ENCODE measurements at regions not wholly inside any gene's neighbourhood (a gene's known extent, or its start where the extent isn't known, plus 50 kb on each side); places are given as distances from the start of the nearest gene placed in this dataset.

DNA sequence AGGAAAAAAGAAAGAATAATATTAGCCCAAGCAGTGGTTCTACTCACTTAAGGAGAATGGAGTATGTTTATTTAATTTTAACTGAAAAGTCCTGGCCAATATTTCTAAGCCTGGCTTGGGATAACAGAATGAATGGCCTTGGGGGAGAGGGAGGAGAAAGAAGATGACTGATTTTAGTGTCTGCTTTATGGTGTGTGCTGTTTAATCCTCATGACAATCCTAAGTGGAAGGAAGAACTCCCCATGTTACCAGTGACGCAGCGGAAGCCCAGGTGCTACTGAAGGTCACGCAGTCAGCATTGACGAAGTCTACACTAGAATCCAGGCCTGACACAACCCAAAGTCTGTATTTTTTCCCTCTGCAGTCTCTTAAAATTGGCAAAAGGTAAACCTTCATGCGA, 50.5 kb downstream of the PALM2AKAP2 start:
- no peak for DNase-seq

DNA sequence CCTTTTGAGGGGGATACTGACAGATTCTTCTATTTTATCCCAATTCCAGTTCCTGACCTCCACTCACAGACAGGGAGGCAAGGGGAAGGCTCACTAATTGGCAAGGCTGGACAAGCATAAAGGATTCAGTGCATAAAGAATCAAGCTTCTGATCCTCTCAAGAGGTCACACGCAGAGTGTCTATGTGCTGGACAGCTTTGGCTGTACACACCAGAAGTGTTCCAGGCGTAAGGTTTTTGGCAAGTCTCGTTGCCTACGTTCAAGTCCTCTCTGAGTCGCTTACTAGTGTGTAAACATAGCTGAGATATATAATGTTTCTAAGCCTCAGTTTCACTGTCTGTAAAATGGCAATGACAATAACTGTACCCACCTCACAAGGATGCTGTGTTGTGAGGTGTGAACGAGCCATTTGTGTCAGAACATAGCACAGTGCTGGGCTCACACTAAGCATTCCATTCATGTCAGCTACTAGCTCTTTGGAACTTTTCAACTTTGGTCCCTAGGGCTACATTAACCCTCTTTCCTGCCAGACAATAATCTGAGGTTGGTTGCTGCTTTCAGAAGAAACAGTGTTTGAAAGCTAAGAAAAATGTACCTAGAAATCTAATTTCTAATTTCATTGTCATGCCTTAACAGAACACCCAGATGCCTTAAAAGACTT, 52.1 kb downstream of the PALM2AKAP2 start:
- no peak for DNase-seq

DNA sequence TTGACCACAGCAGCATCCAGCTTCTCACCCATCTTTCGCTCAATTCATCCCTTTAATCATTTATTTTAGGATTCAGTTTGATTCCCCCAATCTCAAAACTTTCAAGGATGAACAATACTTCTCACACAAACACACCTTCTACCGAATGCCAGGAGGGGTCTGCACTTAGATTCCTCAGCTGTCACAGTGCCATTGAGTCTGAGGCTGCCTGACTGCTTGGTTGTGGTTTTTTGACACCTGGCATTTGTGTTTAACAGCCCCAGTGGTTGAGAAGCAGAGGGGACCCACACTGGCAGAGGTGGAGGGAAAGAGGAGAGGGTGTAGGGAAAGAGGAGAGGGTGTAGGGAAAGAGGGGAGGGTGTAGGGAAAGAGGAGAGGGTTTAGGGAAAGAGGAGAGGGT, 54.9 kb downstream of the PALM2AKAP2 start:
- DNase-seq, result no peak

DNA sequence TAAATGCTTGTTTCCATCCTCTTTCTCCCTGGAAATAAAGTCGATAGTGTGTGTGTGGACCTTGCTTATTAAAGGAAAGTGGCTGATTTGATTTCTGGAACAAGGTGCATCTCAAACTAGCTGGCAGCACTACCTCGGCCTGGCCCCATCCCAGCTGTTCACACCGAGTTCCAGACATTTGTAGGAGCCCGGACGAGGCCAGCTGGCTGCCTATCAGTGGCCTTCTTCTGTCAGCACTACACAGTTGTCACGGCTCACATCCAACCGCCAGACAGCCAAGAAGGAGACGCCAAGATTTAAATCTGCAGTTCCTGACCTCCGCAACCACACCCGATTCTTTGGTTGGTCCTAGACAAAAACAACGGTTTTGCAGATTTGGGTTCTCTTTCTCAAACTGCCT, 63.6 kb downstream of the PALM2AKAP2 start:
- DNase-seq, result no peak

DNA sequence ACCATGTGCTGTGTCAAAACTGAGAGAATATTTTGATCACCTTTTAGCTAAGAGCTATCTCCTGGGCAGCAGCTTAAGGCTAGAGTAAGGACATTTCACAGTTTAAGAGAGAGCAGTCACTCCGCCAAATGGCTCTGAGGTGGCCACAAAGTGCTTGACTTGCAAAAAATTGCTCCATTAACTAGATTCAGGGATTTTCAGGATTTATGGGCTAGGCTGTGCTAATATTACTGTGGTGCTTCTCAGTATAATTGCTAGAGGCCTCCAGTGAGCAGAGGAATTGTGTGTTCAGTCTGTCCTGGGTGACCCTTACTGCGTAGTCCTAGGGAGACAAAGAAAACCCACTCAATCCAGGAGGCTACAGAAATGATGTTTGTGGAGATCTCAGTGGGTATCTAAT, 65.2 kb downstream of the PALM2AKAP2 start:
- DNase-seq, result no peak

DNA sequence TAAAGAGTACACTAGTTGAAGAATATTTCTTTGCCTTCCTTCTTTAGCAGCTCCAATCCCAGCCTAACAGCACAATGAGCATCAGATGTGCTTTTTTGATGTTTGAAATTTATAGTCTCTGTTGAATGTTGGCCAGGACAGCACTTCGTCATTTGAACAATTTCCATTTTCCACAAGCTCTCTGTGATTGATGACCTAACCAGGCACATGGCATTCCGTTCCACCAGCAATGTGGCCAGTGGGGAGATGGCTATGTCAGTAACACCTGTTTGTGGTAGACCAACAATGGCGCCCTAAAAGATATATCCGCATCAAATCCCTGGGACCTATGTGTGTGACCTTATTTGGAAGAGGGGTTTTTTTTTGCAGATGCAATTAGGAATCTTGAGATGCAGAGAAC, 66.8 kb downstream of the PALM2AKAP2 start:
- no peak for DNase-seq

DNA sequence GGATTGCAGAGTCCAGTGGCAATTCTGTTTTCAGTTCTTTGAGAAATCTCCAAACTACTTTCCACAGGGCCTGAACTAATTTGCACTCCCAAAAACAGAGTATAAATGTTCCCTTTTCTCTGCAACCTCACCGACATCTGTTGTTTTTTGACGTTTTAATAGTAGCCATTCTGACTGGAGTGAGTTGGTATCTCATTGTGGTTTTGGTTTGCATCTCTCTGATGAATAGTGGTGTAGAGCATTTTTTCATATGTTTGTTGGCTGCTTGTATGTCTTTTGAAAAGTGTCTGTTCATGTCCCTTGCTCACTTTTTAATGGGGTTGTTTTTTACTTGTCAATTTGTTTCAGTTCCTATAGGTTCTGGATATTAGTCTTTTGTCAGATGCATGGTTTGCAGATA, 72.6 kb downstream of the PALM2AKAP2 start:
- DNase-seq, result no peak

DNA sequence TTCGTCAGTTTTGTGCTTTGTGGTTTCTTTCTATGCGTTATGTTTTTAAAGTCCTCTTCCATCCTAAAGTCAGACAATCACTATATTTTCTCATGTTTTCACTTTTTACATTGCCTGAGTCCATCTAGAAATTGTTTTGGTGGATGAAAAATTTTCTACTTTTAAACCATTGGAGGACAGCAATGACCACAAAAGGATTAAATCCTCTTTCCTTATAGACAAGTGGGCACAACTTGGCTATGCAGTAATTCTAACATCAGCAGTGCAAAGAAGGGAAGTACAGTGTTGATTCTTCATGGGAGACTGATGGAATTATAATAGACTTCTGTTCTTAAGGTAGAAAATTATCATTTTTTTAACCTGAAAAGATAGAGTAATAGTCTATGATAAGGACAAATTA, 75.5 kb downstream of the PALM2AKAP2 start:
- no peak for DNase-seq

DNA sequence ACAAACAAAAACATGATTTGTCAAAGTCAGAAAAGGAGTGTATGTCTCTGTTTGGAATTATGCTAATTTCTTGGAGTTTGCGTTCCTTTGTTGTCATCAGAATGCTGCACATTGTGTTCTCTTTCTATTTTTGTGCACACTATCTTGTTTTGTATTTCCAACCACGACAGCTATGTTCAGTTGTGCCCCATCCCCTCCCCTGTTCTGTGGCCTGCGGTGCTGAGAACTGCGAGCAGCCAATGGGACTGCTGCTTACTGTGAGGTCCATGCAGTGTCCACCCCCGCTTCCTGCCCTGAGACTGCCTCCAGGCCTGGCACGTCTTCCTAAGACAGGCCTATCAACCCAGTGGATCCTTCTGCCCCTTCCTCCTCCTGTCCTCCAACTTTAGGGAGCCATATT, 76.8 kb downstream of the PALM2AKAP2 start:
- no peak for DNase-seq

DNA sequence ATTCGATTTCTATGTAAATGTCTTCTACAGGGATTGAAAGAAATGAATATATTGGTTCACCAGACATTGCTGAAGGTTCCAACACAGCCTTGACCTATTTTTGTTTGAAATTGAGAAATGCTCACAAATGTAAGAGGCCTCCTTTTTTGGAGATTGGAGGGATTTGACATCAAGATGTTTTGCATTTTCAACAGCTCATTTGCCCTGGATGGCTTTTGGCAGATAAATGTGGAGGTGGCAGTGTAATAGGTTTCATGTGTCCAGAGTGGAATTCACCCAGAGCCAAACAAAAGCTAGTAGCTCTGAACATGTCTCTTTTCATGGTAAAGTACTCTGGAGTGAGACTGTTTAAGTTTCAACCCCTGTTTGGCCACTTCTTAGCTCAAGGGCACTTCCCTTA, 77.3 kb downstream of the PALM2AKAP2 start:
- no peak for DNase-seq

DNA sequence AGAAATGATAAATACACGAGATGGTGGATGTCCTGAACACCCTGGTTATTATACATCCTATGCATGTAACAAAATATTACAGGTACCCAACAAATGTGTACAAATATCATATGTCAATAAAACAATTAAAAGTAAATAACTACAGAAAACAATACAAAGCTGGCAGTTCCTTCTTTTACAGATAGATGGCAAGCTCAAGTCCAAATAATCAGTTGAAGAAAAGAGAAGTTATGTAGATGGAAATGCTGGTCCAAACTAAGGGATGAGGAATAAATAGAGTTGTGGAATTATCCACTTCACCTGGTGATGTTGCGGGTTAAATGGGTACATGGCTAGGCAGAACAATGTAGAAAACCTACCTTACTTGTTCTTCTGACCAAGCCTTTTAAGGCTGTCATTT, 79.4 kb downstream of the PALM2AKAP2 start:
- no peak for DNase-seq

DNA sequence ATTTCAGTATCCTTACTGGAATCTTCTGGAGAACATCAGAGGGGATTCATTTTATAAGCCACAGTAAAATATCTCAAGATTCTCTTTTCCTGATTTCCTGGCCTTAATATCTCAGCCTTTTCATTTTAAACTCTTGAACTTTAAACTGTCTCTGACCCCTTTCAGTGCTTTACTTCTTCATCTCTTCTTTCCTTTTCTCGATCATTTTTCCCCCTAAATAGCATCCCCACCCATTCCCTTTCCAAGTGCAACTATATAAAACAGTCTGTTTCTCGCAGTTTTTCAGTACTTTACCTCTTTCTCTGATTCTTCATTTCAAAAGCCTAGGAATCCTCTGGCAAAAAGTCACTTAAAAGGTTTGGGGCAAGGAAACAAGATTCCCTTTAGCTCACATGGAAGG, 80.5 kb downstream of the PALM2AKAP2 start:
- DNase-seq, result no peak

DNA sequence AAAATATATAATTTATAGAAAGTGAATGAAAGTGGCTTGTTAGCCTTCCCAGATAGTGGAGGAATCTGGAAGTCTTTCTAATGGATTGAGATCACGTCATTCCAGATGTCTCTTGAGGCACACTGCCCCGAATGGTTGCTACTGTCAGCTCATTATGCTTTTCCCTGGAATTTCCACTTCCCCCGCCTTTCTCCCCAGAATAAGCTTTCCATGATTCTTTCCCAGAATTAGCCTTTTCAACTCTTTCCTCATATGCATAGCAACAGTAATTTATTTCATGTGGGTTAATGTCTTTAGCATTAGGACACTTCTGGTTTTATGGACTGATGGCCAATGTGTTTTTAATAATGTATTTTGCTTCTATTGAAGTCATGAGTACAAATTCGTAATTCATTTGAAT, 81.5 kb downstream of the PALM2AKAP2 start:
- DNase-seq, result no peak

DNA sequence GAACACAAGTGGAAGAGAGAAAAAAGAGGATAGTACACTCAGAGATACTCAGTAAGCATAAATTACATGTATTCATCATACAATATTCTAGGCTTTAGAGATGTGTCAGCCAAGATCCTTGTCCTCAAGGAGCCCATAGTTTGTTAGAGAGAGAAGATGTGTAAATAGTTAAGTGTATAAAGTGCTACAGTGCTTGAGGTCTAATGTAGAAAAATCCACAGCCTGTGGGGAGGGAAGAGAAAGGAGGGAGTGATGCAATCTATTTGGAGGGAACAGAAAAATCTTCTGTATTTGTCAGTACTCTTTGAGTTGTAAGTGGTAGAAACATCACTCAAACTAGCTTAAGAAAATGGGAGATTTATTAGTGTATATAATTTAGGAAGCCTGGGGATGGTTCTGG, 81.9 kb downstream of the PALM2AKAP2 start:
- DNase-seq, result no peak

DNA sequence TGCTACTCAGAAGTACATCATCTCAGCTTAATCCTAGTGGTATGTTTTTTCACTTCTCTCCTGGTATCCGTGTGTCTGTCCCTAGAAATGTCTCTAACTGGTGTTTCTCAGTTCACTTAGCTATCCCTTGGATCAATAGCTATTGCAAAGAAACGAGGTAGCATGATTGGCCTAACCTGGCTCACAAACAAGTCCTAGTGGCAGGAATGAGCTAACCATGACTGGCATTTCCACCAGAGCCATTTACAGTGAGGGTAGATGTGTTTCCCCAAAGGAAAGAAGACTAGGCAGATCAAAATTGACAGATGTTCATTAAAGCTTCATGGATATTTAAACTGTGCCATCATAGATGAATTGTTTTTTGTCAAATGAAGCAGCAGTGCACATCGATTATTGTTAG, 82.5 kb downstream of the PALM2AKAP2 start:
- DNase-seq, result no peak

DNA sequence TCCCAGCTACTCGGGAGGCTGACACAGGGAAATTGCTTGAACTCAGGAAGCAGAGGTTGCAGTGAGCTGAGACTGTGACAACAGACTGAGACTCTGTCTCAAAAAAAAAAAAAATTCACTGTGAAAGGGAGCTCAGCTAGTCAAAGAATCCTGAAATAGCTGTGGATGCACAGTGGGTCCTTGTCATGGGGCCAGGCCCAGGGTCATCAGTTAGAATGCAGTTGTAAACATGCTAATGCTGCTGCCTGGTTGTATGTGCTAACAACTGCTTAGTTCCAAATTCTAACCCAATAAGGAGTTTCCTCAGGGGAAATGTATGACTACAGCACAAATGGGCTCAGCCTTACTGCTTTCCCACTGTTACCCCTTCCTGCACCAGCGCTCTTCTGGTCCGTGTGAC, 84.0 kb downstream of the PALM2AKAP2 start:
- no peak for DNase-seq

DNA sequence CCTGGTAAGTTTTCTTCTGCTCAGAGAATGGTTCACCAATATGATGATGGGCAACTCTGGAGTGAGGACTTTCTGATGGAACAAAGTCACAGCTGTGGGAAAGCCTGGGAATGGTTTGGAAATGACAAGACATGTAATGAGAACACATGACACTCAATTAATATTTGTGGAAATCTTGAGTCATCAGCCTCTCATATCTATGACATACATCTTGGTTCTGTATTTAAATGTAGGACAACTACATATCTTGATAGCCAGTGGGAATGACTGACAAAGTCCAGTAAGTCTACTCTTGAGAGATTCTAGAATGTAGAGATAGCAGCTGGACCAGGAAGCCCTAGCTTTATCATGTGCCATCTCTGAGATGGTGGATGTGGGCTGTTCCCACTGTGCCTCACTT, 85.5 kb downstream of the PALM2AKAP2 start:
- DNase-seq, result no peak

DNA sequence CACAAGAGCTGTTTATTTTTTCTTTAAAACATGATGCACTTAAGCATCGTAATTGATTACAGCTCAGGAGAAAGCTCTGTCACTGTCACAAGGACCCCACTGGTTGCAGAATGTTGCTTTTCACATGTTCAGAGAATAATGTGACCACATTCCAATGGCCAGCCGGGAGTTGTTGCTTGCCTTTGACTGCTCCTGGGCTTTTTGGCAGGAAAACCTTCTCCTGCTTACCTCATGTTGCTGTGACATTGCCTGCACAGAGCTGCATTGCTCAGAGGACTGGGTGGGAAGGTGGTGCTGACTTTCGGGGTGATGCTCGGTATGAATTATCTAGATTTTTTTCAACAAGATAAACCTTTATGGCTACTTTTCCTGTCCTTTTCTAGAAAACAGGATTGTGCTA, 88.2 kb downstream of the PALM2AKAP2 start:
- no peak for DNase-seq

DNA sequence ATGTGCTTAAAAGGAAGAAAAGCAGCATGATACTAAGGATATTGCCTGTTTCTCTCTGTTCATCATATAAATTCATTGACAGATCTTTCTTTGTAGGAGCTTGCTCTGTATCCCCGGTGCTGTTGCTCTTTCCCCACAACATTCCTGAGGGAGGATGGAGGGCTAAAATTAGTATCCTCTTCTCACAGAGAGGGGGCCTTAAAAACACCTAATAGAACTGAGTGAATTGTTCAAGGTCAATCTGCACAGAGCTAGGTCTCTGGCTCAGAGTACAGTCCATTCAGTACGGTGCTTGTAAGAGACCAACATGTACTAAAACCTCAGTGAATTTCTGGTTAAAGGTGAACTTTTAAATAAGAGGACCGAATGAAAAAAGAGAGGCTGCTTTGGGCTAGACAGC, 88.7 kb downstream of the PALM2AKAP2 start:
- DNase-seq, result no peak

DNA sequence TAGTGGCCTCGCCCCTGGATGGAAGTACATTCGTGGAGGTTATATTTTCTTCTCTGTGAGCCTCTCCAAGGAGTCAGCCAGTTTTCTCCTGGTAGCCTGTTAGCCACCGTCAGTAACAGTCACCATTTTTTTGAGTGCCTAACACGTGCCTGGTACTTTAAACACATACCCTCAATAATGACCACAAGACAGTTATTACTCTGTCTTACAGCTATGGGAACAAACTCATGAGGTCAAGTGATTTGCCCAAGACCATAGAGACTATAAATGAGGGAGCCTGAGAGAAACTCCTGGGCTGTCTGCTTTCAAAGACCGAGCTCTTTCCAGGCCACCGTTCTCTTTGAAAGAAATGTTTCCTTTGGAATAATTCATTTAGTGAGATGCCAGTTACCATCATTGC, 90.4 kb downstream of the PALM2AKAP2 start:
- DNase-seq, result no peak

DNA sequence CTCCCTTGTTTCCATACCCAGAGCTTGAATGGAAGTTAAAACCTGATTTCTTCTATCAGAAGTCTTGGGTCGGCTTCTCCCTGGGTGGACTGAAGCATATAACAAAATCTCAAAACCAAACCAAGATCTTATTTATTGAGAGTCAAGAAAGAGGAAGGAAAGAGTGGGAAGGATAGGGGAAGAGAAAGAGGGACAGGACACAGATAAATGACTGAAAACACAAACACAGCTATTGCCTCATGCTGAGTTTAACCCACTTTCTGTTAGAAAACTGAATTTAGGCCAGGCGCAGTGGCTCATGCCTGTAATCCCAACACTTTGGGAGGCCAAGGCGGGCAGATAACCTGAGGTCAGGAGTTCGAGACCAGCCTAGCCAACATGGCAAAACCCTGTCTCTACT, 92.9 kb downstream of the PALM2AKAP2 start:
- DNase-seq, result no peak

DNA sequence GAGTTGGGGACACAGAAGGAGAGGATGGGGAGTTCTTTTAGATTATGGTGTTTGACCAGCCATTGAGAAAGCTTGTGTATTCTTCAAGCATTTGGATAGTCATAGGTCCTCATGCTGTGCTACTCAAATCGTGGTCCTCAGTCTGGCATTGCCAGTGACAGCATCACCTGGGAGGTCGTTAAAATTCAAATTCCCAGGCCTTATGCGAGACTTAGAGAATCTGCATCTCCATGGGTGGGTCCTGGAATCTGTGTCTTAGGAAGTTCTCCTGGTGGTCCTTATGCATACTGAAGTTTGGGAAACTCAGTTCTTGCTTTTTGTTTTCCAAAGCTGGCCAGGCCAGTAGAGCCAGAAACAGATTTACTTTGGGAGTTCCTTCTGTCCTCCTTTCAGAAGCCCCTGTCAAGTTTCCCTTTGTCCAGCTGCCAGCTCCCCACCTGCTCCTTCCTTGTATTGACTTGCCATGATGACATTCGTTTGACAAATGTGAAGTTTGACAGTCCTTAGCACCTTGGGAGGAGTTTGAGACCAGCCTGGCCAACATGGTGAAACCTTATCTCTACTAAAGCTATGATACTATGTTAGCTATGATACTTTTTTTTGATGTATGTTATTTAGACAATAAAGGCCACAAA, 95.6 kb downstream of the PALM2AKAP2 start:
- no peak for DNase-seq

DNA sequence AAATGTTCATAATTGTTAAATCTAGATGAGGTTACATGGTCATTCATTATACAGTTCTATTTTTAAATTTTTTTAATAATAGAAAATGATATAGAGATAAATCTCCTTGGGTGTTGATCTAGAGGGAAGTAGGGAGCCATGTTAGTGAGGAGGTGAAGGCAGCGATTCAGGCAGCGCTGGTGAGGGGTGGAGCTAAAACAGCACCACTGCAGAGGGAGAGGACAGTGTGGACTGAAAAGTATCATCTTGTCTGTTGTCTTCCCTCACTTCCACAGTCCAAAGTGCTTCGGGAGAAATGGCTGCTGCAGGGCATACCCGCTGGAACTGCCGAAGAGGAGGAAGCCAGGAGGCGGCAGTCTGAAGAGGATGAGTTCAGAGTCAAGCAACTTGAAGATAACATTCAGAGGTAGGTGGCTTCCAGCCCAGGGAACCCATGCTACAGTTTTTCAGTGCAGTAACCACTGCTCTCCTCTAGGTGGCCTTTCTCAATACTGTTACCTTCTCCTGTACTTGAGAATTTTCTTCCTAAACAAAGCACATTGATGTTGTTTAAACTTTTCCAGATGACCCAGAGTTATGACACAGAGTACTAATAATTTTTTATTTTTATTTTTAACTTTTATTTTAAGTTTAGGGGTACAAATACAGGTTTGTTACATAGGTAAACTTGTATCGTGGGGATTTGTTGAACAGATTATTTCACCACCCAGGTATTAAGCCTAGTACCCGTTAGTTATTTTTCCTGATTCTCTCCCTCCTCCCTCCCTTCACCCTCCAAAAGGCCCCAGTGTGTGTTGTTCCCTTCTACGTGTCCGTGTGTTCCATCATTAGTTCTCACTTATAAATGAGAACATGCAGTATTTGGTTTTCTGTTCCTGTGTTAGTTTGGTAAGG, 100.5 kb downstream of the PALM2AKAP2 start:
- peak; percentile 42 for DNase-seq

DNA sequence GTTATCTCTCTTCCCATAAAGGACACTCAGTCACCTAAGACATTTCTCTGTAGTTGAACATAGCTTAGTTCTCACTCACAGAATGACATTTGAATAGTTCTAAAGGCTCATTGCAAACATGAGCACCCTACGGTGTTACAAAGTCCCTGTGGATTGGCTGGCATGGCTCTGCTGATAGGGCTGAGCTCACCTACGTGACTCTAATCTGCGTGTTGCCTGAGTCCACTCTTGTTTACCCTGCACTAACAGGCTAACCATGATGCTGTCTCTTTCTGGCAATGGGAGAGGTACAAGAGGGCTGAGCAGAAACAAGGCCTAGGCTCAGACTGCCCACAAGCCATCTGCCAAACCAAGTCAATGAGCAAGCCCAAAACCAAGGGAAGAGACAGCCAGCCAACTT, 103.6 kb downstream of the PALM2AKAP2 start:
- no peak for DNase-seq
